B cell (primary cell): ENCODE measurements at regions not wholly inside any gene's neighbourhood (a gene's known extent, or its start where the extent isn't known, plus 50 kb on each side); places are given as distances from the start of the nearest gene placed in this dataset.

ENCODE experiments used
- ATAC-seq: fragments of 200-7000 bp; cut with Tn5 transposase; one replicate; pipeline ENCODE4 v1.10.0; 2021; ENCODE audit warnings: low read depth, mild to moderate bottlenecking, moderate number of reproducible peaks, moderate library complexity
- CTCF ChIA-PET: fragments of 350-600 bp; sonication (Branson Sonifier 250); formaldehyde crosslinking; loops from one replicate; lab custom pipeline; 2021; ENCODE audit warnings: antibody characterized with exemption, inconsistent platforms; lab: Charles Lee
- POLR2A ChIA-PET: fragments of 350-600 bp; sonication (Branson Sonifier 250); formaldehyde crosslinking; loops from one replicate; lab custom pipeline; 2021; ENCODE audit warnings: antibody characterized with exemption; lab: Charles Lee
- DNase-seq: peaks from one replicate; pipeline ENCODE4 v3.0.0; 2013
- H2AFZ ChIP-seq: 2 replicates; pipeline ENCODE4 v1.6.1; 2012; ENCODE audit warnings: mild to moderate bottlenecking, low read depth, low read length; ENCODE audit not compliant: insufficient read depth, poor library complexity, severe bottlenecking
- H3K27ac ChIP-seq, 2 donors: 1 replicate in 1 of 2; 2 replicates in 1 of 2; pipeline ENCODE4 v1.5.1; 2012 to 2013; ENCODE audit warnings: low read length in 2 of 2, mild to moderate bottlenecking in 2 of 2, moderate library complexity in 1 of 2
- H3K27me3 ChIP-seq, 4 experiments: fragments of 200-600 bp in 1 of 4; sonication (generic) in 1 of 4; replicated peaks in 1 of 4; 1 replicate in 2 of 4; 2 replicates in 2 of 4; pipeline versions ENCODE4 v1.6.1 to v1.7.0; 2013 to 2016; ENCODE audit warnings: low read length in 3 of 4, mild to moderate bottlenecking in 2 of 4, mixed read lengths in 1 of 4, moderate library complexity in 1 of 4; ENCODE audit not compliant: insufficient read depth in 4 of 4, control insufficient read depth in 3 of 4; ENCODE audit errors: control extremely low read depth in 1 of 4
- H3K36me3 ChIP-seq, 2 experiments: replicated peaks in 1 of 2; 1 replicate in 1 of 2; 2 replicates in 1 of 2; pipeline versions ENCODE4 v1.6.1 to v1.7.1; 2013; ENCODE audit warnings: low read length in 1 of 2; ENCODE audit not compliant: insufficient read depth in 2 of 2, control insufficient read depth in 1 of 2; ENCODE audit errors: control extremely low read depth in 1 of 2, extremely low read depth in 1 of 2
- H3K4me1 ChIP-seq, 2 donors: fragments of 200-600 bp in 1 of 2; sonication (generic) in 1 of 2; 1 replicate in 1 of 2; 2 replicates in 1 of 2; pipeline versions ENCODE4 v1.5.1 to v1.6.1; 2013 to 2017; ENCODE audit warnings: low read length in 2 of 2; ENCODE audit not compliant: control insufficient read depth in 2 of 2, insufficient read depth in 2 of 2
- H3K4me2 ChIP-seq: replicated peaks from 2 replicates; pipeline ENCODE3; 2012; ENCODE audit warnings: mild to moderate bottlenecking, low read depth, low read length; ENCODE audit not compliant: poor library complexity, severe bottlenecking
- H3K4me3 ChIP-seq, 5 experiments: fragments of 200-600 bp in 1 of 5; sonication (generic) in 1 of 5; 1 replicate in 3 of 5; 2 replicates in 2 of 5; pipeline versions ENCODE4 v1.5.1 to v1.7.0; 2011 to 2016; ENCODE audit warnings: low read length in 4 of 5, mild to moderate bottlenecking in 4 of 5, low read depth in 2 of 5, control low read depth in 1 of 5, moderate library complexity in 1 of 5; ENCODE audit not compliant: insufficient read depth in 1 of 5; ENCODE audit errors: control extremely low read depth in 1 of 5, extremely low read depth in 1 of 5
- H3K79me2 ChIP-seq: fragments of 200-600 bp; sonication (generic); one replicate; pipeline ENCODE4 v1.6.0; 2016; ENCODE audit warnings: low read length; ENCODE audit not compliant: control insufficient read depth, insufficient read depth
- H3K9ac ChIP-seq: fragments of 200-600 bp; sonication (generic); 2 replicates; pipeline ENCODE4 v1.6.1; 2017; ENCODE audit warnings: mild to moderate bottlenecking, low read length, moderate library complexity
- H3K9me3 ChIP-seq, 3 donors: one replicate each; pipeline versions ENCODE4 v1.6.1 to v1.7.1; 2013; ENCODE audit warnings: low read length in 2 of 3; ENCODE audit not compliant: control insufficient read depth in 2 of 3, insufficient read depth in 1 of 3; ENCODE audit errors: control extremely low read depth in 1 of 3
- H4K20me1 ChIP-seq: 2 replicates; pipeline ENCODE4 v1.6.0; 2012; ENCODE audit warnings: mild to moderate bottlenecking, low read length; ENCODE audit not compliant: insufficient read depth, control insufficient read depth, poor library complexity, severe bottlenecking
- H3K27ac Mint-ChIP-seq: one replicate; pipeline ENCODE4 v1.8.0; 2021; ENCODE audit warnings: mixed read lengths
- H3K27me3 Mint-ChIP-seq: one replicate; pipeline ENCODE4 v1.8.0; 2021; ENCODE audit warnings: mixed read lengths
- H3K4me1 Mint-ChIP-seq: one replicate; pipeline ENCODE4 v1.8.0; 2021; ENCODE audit warnings: mixed read lengths
- H3K4me3 Mint-ChIP-seq: one replicate; pipeline ENCODE4 v1.8.0; 2021; ENCODE audit warnings: mixed read lengths
- H3K9me3 Mint-ChIP-seq: one replicate; pipeline ENCODE4 v1.8.0; 2022; ENCODE audit warnings: mixed read lengths; ENCODE audit not compliant: insufficient read depth
- CTCF ChIP-seq: fragments of 200-600 bp; IDR thresholded peaks from one replicate; pipeline ENCODE4 v1.8.0; 2022; ENCODE audit warnings: antibody characterized with exemption, mild to moderate bottlenecking
- EZH2 ChIP-seq: IDR thresholded peaks from 2 replicates; pipeline ENCODE4 v1.6.1; 2012; ENCODE audit warnings: borderline replicate concordance, low read depth, mild to moderate bottlenecking, moderate library complexity, low read length; ENCODE audit not compliant: insufficient read depth, poor library complexity, severe bottlenecking
- WGBS: methylation state at CpG from one replicate; pipeline ENCODE4 v1.1.5; 2013; ENCODE audit warnings: missing lambda C conversion rate; ENCODE audit not compliant: insufficient coverage; 5-methylcytosine and 5-hydroxymethylcytosine counted together
- intact Hi-C: fragments of 100-400 bp; cut with micrococcal nuclease; formaldehyde crosslinking; loops from one replicate; pipeline ENCODE4 v1.10.0; 2022

- no peak for TF ChIP-seq EZH2
- TF ChIP-seq CTCF: no peak
These were observed 1451.5 kb downstream of the EFNB2 start for GRCh38 chr13:105083992-105084391.

DNA sequence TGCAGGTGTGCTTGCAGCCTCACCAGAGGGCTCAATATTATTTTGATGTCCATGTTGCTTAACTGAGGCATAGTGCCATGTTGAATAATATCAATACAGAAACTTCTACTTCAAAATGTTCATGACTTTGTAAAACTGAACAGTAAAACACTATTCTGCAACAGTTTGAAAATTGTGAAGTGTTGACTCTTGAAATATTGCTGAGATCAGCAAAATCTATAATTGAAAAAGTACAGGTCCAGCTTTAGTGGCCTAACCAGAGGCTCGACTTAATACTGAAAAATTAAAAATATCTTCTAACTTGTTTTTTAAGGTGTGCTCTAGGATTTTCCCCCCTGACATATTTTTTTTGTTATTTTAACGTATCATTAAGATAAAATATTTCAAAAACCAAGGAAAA is 1460.7 kb downstream of the EFNB2 start:
- no peak overlapping the region for H3K4me3 ChIP-seq
- Mint-ChIP-seq H3K27me3 (no peaks in the 10 kb centered on the region), H3K4me3 (no peak overlapping the region), H3K9me3 (no peaks in the 10 kb centered on the region), H3K27ac (no peak overlapping the region), H3K4me1 (no peaks in the 10 kb centered on the region)
- no peaks in the 10 kb centered on the region for H3K79me2 ChIP-seq
- no peak for TF ChIP-seq EZH2
- no peak for TF ChIP-seq CTCF
- DNase-seq: no peak
- no peaks in the 10 kb centered on the region for H3K4me1 ChIP-seq
- ChIA-PET POLR2A (no interaction called here), CTCF (no interaction called here)
- H3K4me2 ChIP-seq: no peak overlapping the region
- ATAC-seq: no peak
- H3K9me3 ChIP-seq: no peaks in the 10 kb centered on the region
- no peaks in the 10 kb centered on the region for H4K20me1 ChIP-seq
- H3K27me3 ChIP-seq: no peaks in the 10 kb centered on the region
- no CpG with 5 or more reads among the region's 2 CpGs for WGBS
- H3K27ac ChIP-seq: no peak overlapping the region
- H2AFZ ChIP-seq: no peak overlapping the region
- H3K9ac ChIP-seq: no peak overlapping the region
- H3K36me3 ChIP-seq: no peaks in the 10 kb centered on the region
- intact Hi-C loops: no loop called here

More at GRCh38 chr13:105083992-105084391, 1451.5 kb downstream of the EFNB2 start:
- Mint-ChIP-seq H3K9me3 (no peaks in the 10 kb centered on the region), H3K4me3 (no peak overlapping the region), H3K27ac (no peak overlapping the region), H3K4me1 (no peaks in the 10 kb centered on the region), H3K27me3 (no peaks in the 10 kb centered on the region)
- H2AFZ ChIP-seq: no peak overlapping the region
- no peaks in the 10 kb centered on the region for H3K9me3 ChIP-seq
- no peaks in the 10 kb centered on the region for H3K36me3 ChIP-seq
- WGBS: 72% methylated on average over 2 of the region's 3 CpGs
- no peaks in the 10 kb centered on the region for H4K20me1 ChIP-seq
- H3K4me2 ChIP-seq: no peak overlapping the region
- no peaks in the 10 kb centered on the region for H3K4me1 ChIP-seq
- POLR2A ChIA-PET: no interaction called here
- no peak overlapping the region for H3K9ac ChIP-seq
- ATAC-seq: no peak
- CTCF ChIA-PET: no interaction called here
- no peaks in the 10 kb centered on the region for H3K79me2 ChIP-seq
- no peak overlapping the region for H3K27ac ChIP-seq
- no peaks in the 10 kb centered on the region for H3K27me3 ChIP-seq
- DNase-seq: no peak
- intact Hi-C loops: no loop called here
- H3K4me3 ChIP-seq: no peak overlapping the region
